Glutamatergic neuron (in vitro differentiated cells): ENCODE measurements at regions not wholly inside any gene's neighbourhood (a gene's known extent, or its start where the extent isn't known, plus 50 kb on each side); places are given as distances from the start of the nearest gene placed in this dataset.

Experiments used
- DNase-seq: peaks from one replicate; pipeline ENCODE4 v3.0.0; 2022
- H3K27ac Mint-ChIP-seq: one replicate; pipeline ENCODE4 v1.8.0; 2020; ENCODE audit warnings: mild to moderate bottlenecking, mixed read lengths, inconsistent platforms; ENCODE audit not compliant: unreplicated experiment
- H3K27me3 Mint-ChIP-seq: one replicate; pipeline ENCODE4 v1.8.0; 2020; ENCODE audit warnings: mild to moderate bottlenecking, moderate library complexity, mixed read lengths, inconsistent platforms; ENCODE audit not compliant: unreplicated experiment
- H3K36me3 Mint-ChIP-seq: one replicate; pipeline ENCODE4 v1.8.0; 2020; ENCODE audit warnings: mild to moderate bottlenecking, mixed read lengths, inconsistent platforms; ENCODE audit not compliant: unreplicated experiment
- H3K4me1 Mint-ChIP-seq: one replicate; pipeline ENCODE4 v1.8.0; 2020; ENCODE audit warnings: mild to moderate bottlenecking, low read depth, mixed read lengths, inconsistent platforms; ENCODE audit not compliant: unreplicated experiment
- H3K4me3 Mint-ChIP-seq: one replicate; pipeline ENCODE4 v1.8.0; 2020; ENCODE audit warnings: mild to moderate bottlenecking, mixed read lengths, inconsistent platforms; ENCODE audit not compliant: unreplicated experiment
- H3K9me3 Mint-ChIP-seq: one replicate; pipeline ENCODE4 v1.8.0; 2020; ENCODE audit warnings: mild to moderate bottlenecking, moderate library complexity, mixed read lengths, inconsistent platforms; ENCODE audit not compliant: unreplicated experiment
- CTCF ChIP-seq: fragments of 200-600 bp; sonication (generic); IDR thresholded peaks from one replicate; pipeline ENCODE4 v1.5.0; 2021; ENCODE audit not compliant: partially characterized antibody, unreplicated experiment

- no peak overlapping the region for H3K27ac Mint-ChIP-seq
- H3K4me1 Mint-ChIP-seq: peaks cover 7% of the 10 kb centered on the region
- TF ChIP-seq CTCF: no peak
- no peak for DNase-seq
- no peaks in the 10 kb centered on the region for H3K36me3 Mint-ChIP-seq
- H3K4me3 Mint-ChIP-seq: no peak overlapping the region
- no peaks in the 10 kb centered on the region for H3K27me3 Mint-ChIP-seq
- H3K9me3 Mint-ChIP-seq: no peaks in the 10 kb centered on the region
Measured at GRCh38 chr3:31225923-31226322, 306.8 kb upstream of the STT3B start.

GRCh38 chr3:31226346-31226745, 306.4 kb upstream of the STT3B start:
- no peak for TF ChIP-seq CTCF
- Mint-ChIP-seq H3K9me3 (peaks cover 1% of the 10 kb centered on the region), H3K4me3 (no peak overlapping the region), H3K27me3 (no peaks in the 10 kb centered on the region), H3K4me1 (peaks cover 7% of the 10 kb centered on the region), H3K36me3 (no peaks in the 10 kb centered on the region), H3K27ac (no peak overlapping the region)
- no peak for DNase-seq

GRCh38 chr3:31227131-31227562, 305.6 kb upstream of the STT3B start:
- no peaks in the 10 kb centered on the region for H3K36me3 Mint-ChIP-seq
- TF ChIP-seq CTCF: no peak
- DNase-seq: no peak
- peaks cover 5% of the 10 kb centered on the region for H3K4me1 Mint-ChIP-seq
- no peak overlapping the region for H3K4me3 Mint-ChIP-seq
- no peak overlapping the region for H3K27ac Mint-ChIP-seq
- peaks cover 2% of the 10 kb centered on the region for H3K9me3 Mint-ChIP-seq
- H3K27me3 Mint-ChIP-seq: no peaks in the 10 kb centered on the region

- H3K27me3 Mint-ChIP-seq: no peaks in the 10 kb centered on the region
- peaks cover 2% of the 10 kb centered on the region for H3K9me3 Mint-ChIP-seq
- no peak overlapping the region for H3K27ac Mint-ChIP-seq
- H3K4me1 Mint-ChIP-seq: peaks cover 5% of the 10 kb centered on the region
- no peak overlapping the region for H3K4me3 Mint-ChIP-seq
- DNase-seq: no peak
- H3K36me3 Mint-ChIP-seq: no peaks in the 10 kb centered on the region
- no peak for TF ChIP-seq CTCF
Measured at GRCh38 chr3:31230425-31231223, 302.1 kb upstream of the STT3B start.
